Nephron progenitor cell (in vitro differentiated cells): ENCODE measurements at regions not wholly inside any gene's neighbourhood (a gene's known extent, or its start where the extent isn't known, plus 50 kb on each side); places are given as distances from the start of the nearest gene placed in this dataset.

Experiments used
- DNase-seq: peaks from one replicate; pipeline ENCODE4 v3.0.0; 2021
- H3K27ac Mint-ChIP-seq: 2 replicates; pipeline ENCODE4 v1.8.0; 2021; ENCODE audit warnings: mild to moderate bottlenecking, moderate library complexity, mixed read lengths
- H3K27me3 Mint-ChIP-seq: 2 replicates; pipeline ENCODE4 v1.8.0; 2021; ENCODE audit warnings: mild to moderate bottlenecking, low read depth, mixed read lengths; ENCODE audit not compliant: poor library complexity
- H3K36me3 Mint-ChIP-seq: 2 replicates; pipeline ENCODE4 v1.8.0; 2021; ENCODE audit warnings: low read depth, mixed read lengths
- H3K4me1 Mint-ChIP-seq: 2 replicates; pipeline ENCODE4 v1.8.0; 2021; ENCODE audit warnings: mixed read lengths
- H3K4me3 Mint-ChIP-seq: 2 replicates; pipeline ENCODE4 v1.8.0; 2021; ENCODE audit warnings: mild to moderate bottlenecking, moderate library complexity, mixed read lengths
- H3K9me3 Mint-ChIP-seq: 2 replicates; pipeline ENCODE4 v1.8.0; 2021; ENCODE audit warnings: mild to moderate bottlenecking, moderate library complexity, mixed read lengths
- CTCF ChIP-seq: fragments of 200-600 bp; sonication (generic); IDR thresholded peaks from 2 replicates; pipeline ENCODE4 v1.5.0; 2021; ENCODE audit warnings: antibody characterized with exemption

GRCh38 chr6:26231006-26231587, 133.9 kb upstream of the BTN3A2 start:
- H3K27ac Mint-ChIP-seq: peak overlapping the region; percentile 64
- no peaks in the 10 kb centered on the region for H3K36me3 Mint-ChIP-seq
- H3K4me3 Mint-ChIP-seq: no peak overlapping the region

GRCh38 chr6:26232306-26232939, 132.6 kb upstream of the BTN3A2 start:
- Mint-ChIP-seq H3K9me3 (no peaks in the 10 kb centered on the region), H3K4me1 (peaks cover 39% of the 10 kb centered on the region)

More at GRCh38 chr6:26231006-26231587, 133.9 kb upstream of the BTN3A2 start:
- TF ChIP-seq CTCF: no peak
- Mint-ChIP-seq H3K4me1 (peaks cover 49% of the 10 kb centered on the region), H3K9me3 (no peaks in the 10 kb centered on the region), H3K27me3 (no peaks in the 10 kb centered on the region)
- no peak for DNase-seq

GRCh38 chr6:26232940-26233648, 131.9 kb upstream of the BTN3A2 start:
- Mint-ChIP-seq H3K27ac (peak overlapping the region; percentile 97), H3K4me1 (peaks cover 39% of the 10 kb centered on the region), H3K36me3 (no peaks in the 10 kb centered on the region), H3K27me3 (no peaks in the 10 kb centered on the region), H3K9me3 (no peaks in the 10 kb centered on the region), H3K4me3 (peak overlapping the region; percentile 93)
- no peak for DNase-seq
- no peak for TF ChIP-seq CTCF

More at GRCh38 chr6:26232306-26232939, 132.6 kb upstream of the BTN3A2 start:
- Mint-ChIP-seq H3K27ac (peak overlapping the region; percentile 18), H3K36me3 (no peaks in the 10 kb centered on the region), H3K4me3 (no peak overlapping the region), H3K27me3 (no peaks in the 10 kb centered on the region)
- no peak for TF ChIP-seq CTCF
- DNase-seq: no peak

GRCh38 chr6:26233649-26234420, 131.2 kb upstream of the BTN3A2 start:
- Mint-ChIP-seq H3K9me3 (no peaks in the 10 kb centered on the region), H3K27ac (peak overlapping the region; percentile 97), H3K27me3 (no peaks in the 10 kb centered on the region), H3K36me3 (no peaks in the 10 kb centered on the region), H3K4me1 (peaks cover 39% of the 10 kb centered on the region), H3K4me3 (peak overlapping the region; percentile 93)
- TF ChIP-seq CTCF: no peak
- no peak for DNase-seq

GRCh38 chr6:26234421-26235301, 130.3 kb upstream of the BTN3A2 start:
- Mint-ChIP-seq H3K27me3 (no peaks in the 10 kb centered on the region), H3K4me3 (peak overlapping the region; percentile 93), H3K36me3 (no peaks in the 10 kb centered on the region), H3K4me1 (peaks cover 39% of the 10 kb centered on the region), H3K9me3 (no peaks in the 10 kb centered on the region), H3K27ac (peak overlapping the region; percentile 97)
- DNase-seq: peak; percentile 43
- TF ChIP-seq CTCF: no peak
